K562 (cell line): ENCODE measurements at regions not wholly inside any gene's neighbourhood (a gene's known extent, or its start where the extent isn't known, plus 50 kb on each side); places are given as distances from the start of the nearest gene placed in this dataset.

Source experiments
- ATAC-seq: fragments of 200-7000 bp; cut with Tn5 transposase; 3 replicates; pipeline ENCODE4 v1.9.1; 2020; ENCODE audit warnings: moderate library complexity
- BruUV-seq: library from RNA; stranded (reverse); fragments of 400-500 nt; replicated peaks from 2 replicates; lab custom pipeline; 2021; lab: Mats Ljungman, UMichigan
- CTCF ChIA-PET: fragments of 300-600 bp; formaldehyde crosslinking; extraction: SDS; loops from one replicate; lab custom pipeline; 2021; ENCODE audit warnings: low intra/inter-chr PET ratio; lab: Yijun Ruan, JAX
- POLR2A ChIA-PET: fragments of 300-600, 350-650 bp; sonication (Branson Sonifier 250); formaldehyde crosslinking; extraction: SDS; loops from one replicate; lab custom pipeline; 2021; ENCODE audit warnings: antibody characterized with exemption, inconsistent platforms; lab: Yijun Ruan, JAX
- DNase-seq, 4 experiments: peaks; one replicate each; pipeline versions ENCODE4 v3.0.0 to v3.0.0-alpha.2; 2011 to 2018; ENCODE audit warnings: low spot score in 3 of 4, mixed read lengths in 3 of 4; ENCODE audit errors: extremely low read depth in 1 of 4
- FAIRE-seq: peaks from 2 replicates; lab custom pipeline; 2011; peaks lifted over from hg19 to GRCh38; lab: Jason Lieb, UNC
- H2AFZ ChIP-seq: 2 replicates; pipeline ENCODE4 v1.6.0; 2011; ENCODE audit warnings: low read depth, low read length, control low read depth, inconsistent platforms
- H3K27ac ChIP-seq: fragments of 200-600 bp; 3 replicates; pipeline ENCODE4 v1.8.0; 2011; ENCODE audit warnings: low read depth, mild to moderate bottlenecking, control low read depth, inconsistent platforms, low read length, moderate library complexity, mixed read lengths; ENCODE audit errors: extremely low read depth
- H3K27me3 ChIP-seq, 2 experiments: fragments of 300-600 bp in 1 of 2; 2 replicates in 1 of 2; 3 replicates in 1 of 2; pipeline versions ENCODE4 v1.6.0 to v1.8.0; 2011; ENCODE audit warnings: inconsistent platforms in 2 of 2, low read length in 2 of 2, mild to moderate bottlenecking in 1 of 2, mixed read lengths in 1 of 2, moderate library complexity in 1 of 2; ENCODE audit not compliant: control insufficient read depth in 2 of 2, insufficient read depth in 2 of 2
- H3K36me3 ChIP-seq: fragments of 300-600 bp; 3 replicates; pipeline ENCODE4 v1.8.0; 2011; ENCODE audit warnings: mild to moderate bottlenecking, low read length, inconsistent platforms; ENCODE audit not compliant: control insufficient read depth, insufficient read depth
- H3K4me1 ChIP-seq, 2 experiments: fragments of 200-600 bp in 1 of 2; replicated peaks in 1 of 2; 2 replicates in 1 of 2; 3 replicates in 1 of 2; pipeline versions ENCODE4 v1.5.1 to v1.8.0; 2011; ENCODE audit warnings: inconsistent platforms in 2 of 2, low read length in 2 of 2, mild to moderate bottlenecking in 1 of 2, mixed read lengths in 1 of 2, moderate library complexity in 1 of 2; ENCODE audit not compliant: control insufficient read depth in 2 of 2, insufficient read depth in 2 of 2
- H3K4me2 ChIP-seq: 2 replicates; pipeline ENCODE4 v1.6.1; 2011; ENCODE audit warnings: low read length, control low read depth, inconsistent platforms, mixed read lengths; ENCODE audit not compliant: insufficient read depth
- H3K4me3 ChIP-seq: fragments of 200-600 bp; sonication (generic), shearing (Covaris generic); 2 replicates; pipeline ENCODE4 v1.5.1; 2016; ENCODE audit warnings: control low read depth, inconsistent platforms
- H3K79me2 ChIP-seq: fragments of 200-600 bp; 3 replicates; pipeline ENCODE4 v1.8.0; 2011; ENCODE audit warnings: low read length, inconsistent platforms; ENCODE audit not compliant: control insufficient read depth, insufficient read depth
- H3K9ac ChIP-seq, 2 experiments: 2 replicates each; pipeline versions ENCODE4 v1.6.0 to v1.6.1; 2011; ENCODE audit warnings: low read depth in 2 of 2, low read length in 2 of 2, control low read depth in 1 of 2, inconsistent platforms in 1 of 2, mild to moderate bottlenecking in 1 of 2, mixed read lengths in 1 of 2; ENCODE audit not compliant: insufficient read depth in 1 of 2
- H3K9me1 ChIP-seq: one replicate; pipeline ENCODE4 v1.6.0; 2011; ENCODE audit warnings: inconsistent platforms, mild to moderate bottlenecking, low read length, moderate library complexity; ENCODE audit not compliant: control insufficient read depth, insufficient read depth
- H3K9me3 ChIP-seq: replicated peaks from 2 replicates; pipeline ENCODE4 v1.5.1; 2011; ENCODE audit warnings: low read depth, low read length, inconsistent platforms; ENCODE audit not compliant: control insufficient read depth, insufficient read depth
- H4K20me1 ChIP-seq: replicated peaks from 2 replicates; pipeline ENCODE4 v1.6.1; 2011; ENCODE audit warnings: low read length, inconsistent platforms, mixed read lengths; ENCODE audit not compliant: control insufficient read depth, insufficient read depth
- EP300 ChIP-seq: IDR thresholded peaks from 2 replicates; pipeline ENCODE4 v1.6.1; 2012; ENCODE audit warnings: low read length, improper control_type of control experiment
- HMG20A ChIP-seq: fragments of 450-650 bp; formaldehyde crosslinking; conservative IDR thresholded peaks from 2 replicates; pipeline ENCODE4 v1.4.0; 2020; ENCODE audit warnings: mild to moderate bottlenecking, mixed read lengths
- MCM3 ChIP-seq: fragments of 450-650 bp; IDR thresholded peaks from 2 replicates; pipeline ENCODE4 v1.6.1; 2016
- MCM5 ChIP-seq: fragments of 450-650 bp; IDR thresholded peaks from 2 replicates; pipeline ENCODE4 v1.6.1; 2016; ENCODE audit warnings: low read depth
- NCOA6 ChIP-seq: fragments of 450-650 bp; IDR thresholded peaks from 2 replicates; pipeline ENCODE4 v1.6.1; 2017; ENCODE audit warnings: mild to moderate bottlenecking
- RUNX1 ChIP-seq: sonication (generic); IDR thresholded peaks from 2 replicates; pipeline ENCODE4 v1.6.1; 2016; ENCODE audit warnings: antibody characterized with exemption, low read depth
- ZFX ChIP-seq: sonication (generic); formaldehyde crosslinking; IDR thresholded peaks from 2 replicates; pipeline ENCODE4 v1.8.0; 2022; ENCODE audit warnings: mild to moderate bottlenecking, missing genetic modification reagents, moderate library complexity
- ZNF699 ChIP-seq: fragments of 250-450 bp; sonication (Bioruptor Pico); IDR thresholded peaks from 2 replicates; pipeline ENCODE4 v1.8.0; 2021; ENCODE audit warnings: mild to moderate bottlenecking, moderate library complexity; ENCODE audit not compliant: insufficient replicate concordance
- ZNF766 ChIP-seq: fragments of 200-800 bp; sonication (Bioruptor generic); conservative IDR thresholded peaks from 2 replicates; pipeline ENCODE4 v1.6.1; 2016; ENCODE audit warnings: missing genetic modification characterization, missing compliant biosample characterization
- WGBS: fragments of 100-300 bp; shearing (Covaris generic); methylation state at CpG from one replicate; pipeline ENCODE4 v1.1.6; 2016; ENCODE audit warnings: low coverage, mixed read lengths; ENCODE audit not compliant: insufficient coverage; ENCODE audit errors: missing lambda C conversion rate; 5-methylcytosine and 5-hydroxymethylcytosine counted together
- in situ Hi-C: fragments of 300-500 bp; cut with MboI; formaldehyde crosslinking; loops from 4 replicates; pipeline ENCODE4 v1.15.0; 2018; ENCODE audit warnings: inconsistent platforms, mixed read lengths
- intact Hi-C: fragments of 100-400 bp; cut with micrococcal nuclease; formaldehyde crosslinking; loops from 2 replicates; pipeline ENCODE4 v1.14.2; 2022
- TF ChIP-seq, protein P1 (sequence below): fragments of 450-650 bp; formaldehyde crosslinking; IDR thresholded peaks from 2 replicates; pipeline ENCODE4 v1.4.0; 2022; ENCODE audit warnings: missing genetic modification characterization

- Histone ChIP-seq H3K9me1 (no peaks in the 10 kb centered on the region), H3K9ac (no peak overlapping the region), H3K4me1 (no peaks in the 10 kb centered on the region), H3K27me3 (no peaks in the 10 kb centered on the region), H3K4me3 (no peak overlapping the region), H3K27ac (no peak overlapping the region), H3K4me2 (no peak overlapping the region), H2AFZ (no peak overlapping the region), H3K9me3 (no peaks in the 10 kb centered on the region), H3K36me3 (no peaks in the 10 kb centered on the region), H4K20me1 (no peaks in the 10 kb centered on the region), H3K79me2 (no peaks in the 10 kb centered on the region)
- WGBS: 0% methylated on average over 2 of the region's 2 CpGs
- intact Hi-C loops: no loop called here
- ATAC-seq (no peak), DNase-seq (no peak), FAIRE-seq (no peak)
- no TSS peak for BruUV-seq
- CTCF ChIA-PET: no interaction called here
- TF ChIP-seq EP300 (no peak), ZNF699 (CRISPR knock-in tag) (no peak), RUNX1 (no peak), NCOA6 (no peak), MCM5 (no peak), ZNF766 (CRISPR knock-in tag) (no peak), HMG20A (CRISPR knock-in tag) (no peak), ZFX (no peak), MCM3 (no peak)
- in situ Hi-C loops: no loop called here
- POLR2A ChIA-PET: no interaction called here
These were observed 426.0 kb upstream of the CRIM1 start for GRCh38 chr2:35929551-35929950.

GRCh38 chr2:35920061-35920460, 435.5 kb upstream of the CRIM1 start:
- Histone ChIP-seq H3K27ac (no peak overlapping the region), H3K4me1 (no peaks in the 10 kb centered on the region), H3K9me3 (no peaks in the 10 kb centered on the region), H3K4me3 (no peak overlapping the region), H3K4me2 (no peak overlapping the region), H2AFZ (no peak overlapping the region), H3K9ac (no peak overlapping the region), H3K27me3 (no peaks in the 10 kb centered on the region), H3K79me2 (no peaks in the 10 kb centered on the region), H3K9me1 (no peaks in the 10 kb centered on the region), H4K20me1 (no peaks in the 10 kb centered on the region), H3K36me3 (no peaks in the 10 kb centered on the region)
- CTCF ChIA-PET: no interaction called here
- in situ Hi-C loops (no loop called here), intact Hi-C loops (no loop called here)
- POLR2A ChIA-PET: no interaction called here
- no peak for ATAC-seq
- BruUV-seq: no TSS peak
- no peak for FAIRE-seq
- DNase-seq: no peak
- TF ChIP-seq, protein P1, sequence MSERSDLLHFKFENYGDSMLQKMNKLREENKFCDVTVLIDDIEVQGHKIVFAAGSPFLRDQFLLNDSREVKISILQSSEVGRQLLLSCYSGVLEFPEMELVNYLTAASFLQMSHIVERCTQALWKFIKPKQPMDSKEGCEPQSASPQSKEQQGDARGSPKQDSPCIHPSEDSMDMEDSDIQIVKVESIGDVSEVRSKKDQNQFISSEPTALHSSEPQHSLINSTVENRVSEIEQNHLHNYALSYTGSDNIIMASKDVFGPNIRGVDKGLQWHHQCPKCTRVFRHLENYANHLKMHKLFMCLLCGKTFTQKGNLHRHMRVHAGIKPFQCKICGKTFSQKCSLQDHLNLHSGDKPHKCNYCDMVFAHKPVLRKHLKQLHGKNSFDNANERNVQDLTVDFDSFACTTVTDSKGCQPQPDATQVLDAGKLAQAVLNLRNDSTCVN (CRISPR knock-in tag): no peak
